ENCODE measurements at regions not wholly inside any gene's neighbourhood (a gene's known extent, or its start where the extent isn't known, plus 50 kb on each side); places are given as distances from the start of the nearest gene placed in this dataset.
A peak's percentile ranks its signal among the peaks of the same experiment; 100 is the strongest.

DNA sequence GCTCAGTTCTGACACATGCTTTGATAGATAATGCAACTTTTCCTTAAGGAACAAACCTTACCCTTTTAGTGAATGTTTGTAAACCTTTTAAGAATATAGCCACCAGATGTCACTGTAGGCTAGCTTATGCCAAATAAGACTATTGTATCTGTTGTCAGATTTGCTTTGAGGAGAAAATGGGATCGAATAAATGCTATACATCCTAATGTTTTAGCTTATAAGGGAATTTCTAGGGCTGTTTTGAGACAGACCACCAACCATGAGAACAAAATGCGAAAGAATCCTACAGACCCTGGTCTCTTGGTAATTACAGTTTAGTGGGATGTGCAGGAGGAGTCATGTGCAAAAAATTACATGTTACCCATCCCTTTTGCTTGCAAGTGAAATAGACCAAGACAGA lies 127.6 kb upstream of the NMUR2 start:
- WGBS (ENCODE audit: insufficient coverage), result no CpG with 5 or more reads among the region's 2 CpGs
- peaks cover 0 to 2% (median 0%) of the 10 kb centered on the region in 7 donors for H3K9me3 Mint-ChIP-seq
- TF ChIP-seq, protein P1, sequence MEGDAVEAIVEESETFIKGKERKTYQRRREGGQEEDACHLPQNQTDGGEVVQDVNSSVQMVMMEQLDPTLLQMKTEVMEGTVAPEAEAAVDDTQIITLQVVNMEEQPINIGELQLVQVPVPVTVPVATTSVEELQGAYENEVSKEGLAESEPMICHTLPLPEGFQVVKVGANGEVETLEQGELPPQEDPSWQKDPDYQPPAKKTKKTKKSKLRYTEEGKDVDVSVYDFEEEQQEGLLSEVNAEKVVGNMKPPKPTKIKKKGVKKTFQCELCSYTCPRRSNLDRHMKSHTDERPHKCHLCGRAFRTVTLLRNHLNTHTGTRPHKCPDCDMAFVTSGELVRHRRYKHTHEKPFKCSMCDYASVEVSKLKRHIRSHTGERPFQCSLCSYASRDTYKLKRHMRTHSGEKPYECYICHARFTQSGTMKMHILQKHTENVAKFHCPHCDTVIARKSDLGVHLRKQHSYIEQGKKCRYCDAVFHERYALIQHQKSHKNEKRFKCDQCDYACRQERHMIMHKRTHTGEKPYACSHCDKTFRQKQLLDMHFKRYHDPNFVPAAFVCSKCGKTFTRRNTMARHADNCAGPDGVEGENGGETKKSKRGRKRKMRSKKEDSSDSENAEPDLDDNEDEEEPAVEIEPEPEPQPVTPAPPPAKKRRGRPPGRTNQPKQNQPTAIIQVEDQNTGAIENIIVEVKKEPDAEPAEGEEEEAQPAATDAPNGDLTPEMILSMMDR (IDR thresholded peaks at IDR 0.05), result peak; percentile 32

DNA sequence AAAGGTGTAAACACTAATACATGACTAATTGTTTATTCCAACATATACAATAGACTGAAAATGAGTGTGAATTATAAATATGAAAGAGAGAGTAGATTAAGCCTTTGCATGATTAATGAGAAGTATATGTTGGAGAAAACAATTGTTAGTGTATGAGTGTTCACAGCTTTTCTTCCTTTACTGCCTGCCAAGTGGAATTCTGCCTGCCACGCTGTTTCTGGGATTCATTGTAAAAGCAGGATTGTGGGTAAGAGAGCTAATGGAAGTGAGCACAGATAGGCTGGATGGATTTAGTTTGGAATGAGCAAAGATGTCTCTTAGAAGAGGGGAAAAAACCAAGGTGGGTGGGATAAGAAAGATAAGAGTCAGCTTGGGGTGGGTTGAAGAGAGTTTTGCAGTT lies 129.6 kb upstream of the NMUR2 start:
- WGBS (ENCODE audit: insufficient coverage), result 100% methylated on average over 1 of the region's 1 CpG
- no peak overlapping the region for H2AFZ ChIP-seq (ENCODE audit: insufficient read depth, low read depth, low read length, poor library complexity, severe bottlenecking)
- no peak overlapping the region for H3K27ac Mint-ChIP-seq
- H3K36me3 ChIP-seq (replicated peaks in 1 of 2; ENCODE audit: control insufficient read depth in 1 of 2, insufficient read depth in 2 of 2, low read length in 2 of 2), result no peaks in the 10 kb centered on the region
- no peak overlapping the region for H3K4me3 Mint-ChIP-seq
- TF ChIP-seq, protein P1 (IDR thresholded peaks at IDR 0.05), result no peak
- no peaks in the 10 kb centered on the region for H3K4me1 Mint-ChIP-seq
- no peak overlapping the region for H3K9ac ChIP-seq (ENCODE audit: insufficient read depth, low read length, poor library complexity, severe bottlenecking)
- no peak overlapping the region for H3K4me3 ChIP-seq (replicated peaks in 1 of 3; ENCODE audit: low read depth in 2 of 3, low read length in 3 of 3)
- no peak for DNase-seq
- peaks cover 0 to 2% (median 1%) of the 10 kb centered on the region in 3 donors for H3K27me3 Mint-ChIP-seq (ENCODE audit: low read depth in 3 of 3)
- H4K20me1 ChIP-seq (ENCODE audit: insufficient read depth, low read length), result no peaks in the 10 kb centered on the region
- H3K36me3 Mint-ChIP-seq, result no peaks in the 10 kb centered on the region
- H3K4me2 ChIP-seq (replicated peaks; ENCODE audit: extremely low read depth, low read length, poor library complexity, severe bottlenecking), result no peak overlapping the region
- H3K4me1 ChIP-seq (ENCODE audit: control insufficient read depth in 1 of 2, insufficient read depth in 2 of 2, low read length in 2 of 2), result no peaks in the 10 kb centered on the region
- H3K27me3 ChIP-seq (ENCODE audit: control insufficient read depth in 2 of 2, insufficient read depth in 2 of 2, low read length in 2 of 2), result no peaks in the 10 kb centered on the region
- H3K9me3 Mint-ChIP-seq, result no peaks in the 10 kb centered on the region
- H3K79me2 ChIP-seq (ENCODE audit: insufficient read depth, low read length), result no peaks in the 10 kb centered on the region
- no peaks in the 10 kb centered on the region for H3K9me3 ChIP-seq (replicated peaks in 1 of 2; ENCODE audit: control insufficient read depth in 1 of 2, insufficient read depth in 1 of 2, low read length in 2 of 2)
- intact Hi-C loops (cut with micrococcal nuclease), result loop anchor here in 1 of 2 donors (5.0 kb wide), 1 partner anchor 1433 kb away; no protein-coding TSS in a partner anchor
- H3K27ac ChIP-seq (ENCODE audit: low read depth in 1 of 2, low read length in 2 of 2), result no peak overlapping the region

More for the DNA sequence above, 127.6 kb upstream of the NMUR2 start:
- no peaks in the 10 kb centered on the region for H3K36me3 Mint-ChIP-seq
- H3K4me1 ChIP-seq (ENCODE audit: control insufficient read depth in 1 of 2, insufficient read depth in 2 of 2, low read length in 2 of 2), result peaks cover 4 to 5% of the 10 kb centered on the region in 2 donors
- intact Hi-C loops (cut with micrococcal nuclease), result loop anchor here in 1 of 2 donors (5.0 kb wide), 1 partner anchor 1435 kb away; no protein-coding TSS in a partner anchor
- no peak overlapping the region for H2AFZ ChIP-seq (ENCODE audit: insufficient read depth, low read depth, low read length, poor library complexity, severe bottlenecking)
- no peak overlapping the region for H3K27ac Mint-ChIP-seq
- H3K4me3 ChIP-seq (replicated peaks in 1 of 3; ENCODE audit: low read depth in 2 of 3, low read length in 3 of 3), result no peak overlapping the region
- H3K36me3 ChIP-seq (replicated peaks in 1 of 2; ENCODE audit: control insufficient read depth in 1 of 2, insufficient read depth in 2 of 2, low read length in 2 of 2), result no peaks in the 10 kb centered on the region
- DNase-seq, result no peak
- no peaks in the 10 kb centered on the region for H4K20me1 ChIP-seq (ENCODE audit: insufficient read depth, low read length)
- no peaks in the 10 kb centered on the region for H3K27me3 ChIP-seq (ENCODE audit: control insufficient read depth in 2 of 2, insufficient read depth in 2 of 2, low read length in 2 of 2)
- H3K27ac ChIP-seq (ENCODE audit: low read depth in 1 of 2, low read length in 2 of 2), result no peak overlapping the region
- no peaks in the 10 kb centered on the region for H3K9me3 ChIP-seq (replicated peaks in 1 of 2; ENCODE audit: control insufficient read depth in 1 of 2, insufficient read depth in 1 of 2, low read length in 2 of 2)
- peaks cover 6% of the 10 kb centered on the region for H3K4me1 Mint-ChIP-seq
- peaks cover 1 to 2% (median 2%) of the 10 kb centered on the region in 3 donors for H3K27me3 Mint-ChIP-seq (ENCODE audit: low read depth in 3 of 3)
- H3K4me3 Mint-ChIP-seq, result no peak overlapping the region
- no peak overlapping the region for H3K4me2 ChIP-seq (replicated peaks; ENCODE audit: extremely low read depth, low read length, poor library complexity, severe bottlenecking)
- no peak overlapping the region for H3K9ac ChIP-seq (ENCODE audit: insufficient read depth, low read length, poor library complexity, severe bottlenecking)
- no peaks in the 10 kb centered on the region for H3K79me2 ChIP-seq (ENCODE audit: insufficient read depth, low read length)
